ENCODE measurements at regions not wholly inside any gene's neighbourhood (a gene's known extent, or its start where the extent isn't known, plus 50 kb on each side); places are given as distances from the start of the nearest gene placed in this dataset.

DNA sequence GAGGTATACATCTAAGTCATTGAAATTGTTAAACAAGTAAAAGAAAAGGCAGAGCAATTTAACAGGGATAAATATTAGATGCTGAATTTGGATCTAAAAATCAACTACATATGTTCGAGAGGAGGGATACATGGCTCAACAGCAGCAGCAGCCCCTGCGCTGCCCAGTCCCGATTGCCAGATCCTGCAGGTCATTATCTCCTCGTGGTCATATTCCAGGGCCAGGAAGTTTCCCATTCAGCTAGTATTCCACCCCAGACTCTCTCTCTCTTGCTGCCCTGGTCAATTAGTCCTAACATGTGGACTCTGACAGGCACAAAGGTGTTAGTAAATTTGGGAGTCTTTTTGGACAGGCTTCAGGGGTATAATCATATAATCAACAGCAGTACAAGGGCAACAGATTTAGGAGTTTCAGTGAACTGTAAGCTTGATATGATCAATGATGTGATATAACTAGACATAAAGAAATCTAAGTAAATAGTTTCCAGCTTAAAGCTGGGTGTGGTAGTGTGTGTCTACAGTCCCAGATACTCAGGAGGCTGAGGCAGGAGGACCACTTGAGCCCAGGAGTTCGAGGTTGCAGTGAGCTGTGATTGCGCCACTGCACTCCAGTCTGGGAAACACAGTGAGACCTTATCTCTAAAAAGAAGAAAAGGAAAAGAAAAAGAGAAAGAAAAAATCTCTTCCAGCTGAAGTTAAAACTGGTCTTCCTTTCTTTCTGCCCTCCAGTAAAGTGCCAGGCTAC, 96.5 kb upstream of the MED13 start:
- Histone ChIP-seq H3K4me3 (no peak overlapping the region), H3K27ac (no peak overlapping the region), H3K9ac (ENCODE audit: insufficient read length) (no peak overlapping the region), H3K9me3 (ENCODE audit: low read depth, low read length) (no peaks in the 10 kb centered on the region), H3K36me3 (ENCODE audit: insufficient read depth, low read length) (no peaks in the 10 kb centered on the region)
- DNase-seq (ENCODE audit: low read depth, low spot score): no peak
- no peak for TF ChIP-seq EZH2 (IDR thresholded peaks at IDR 0.05)
- no peak for TF ChIP-seq POLR2AphosphoS5 (IDR thresholded peaks at IDR 0.05; ENCODE audit: borderline replicate concordance, low read depth, low read length)

GRCh38 chr17:62160816-62161215, 95.7 kb upstream of the MED13 start:
- H3K9me3 ChIP-seq (ENCODE audit: low read depth, low read length): no peaks in the 10 kb centered on the region
- no peak for TF ChIP-seq POLR2AphosphoS5 (IDR thresholded peaks at IDR 0.05; ENCODE audit: borderline replicate concordance, low read depth, low read length)
- no peak for TF ChIP-seq FOXP2 (optimal IDR thresholded peaks at IDR 0.05; ENCODE audit: control extremely low read depth, extremely low read length, insufficient read depth)
- TF ChIP-seq EZH2 (IDR thresholded peaks at IDR 0.05): no peak
- H3K4me3 ChIP-seq: no peak overlapping the region
- no peak overlapping the region for H3K27ac ChIP-seq
- H3K36me3 ChIP-seq (ENCODE audit: insufficient read depth, low read length): no peaks in the 10 kb centered on the region
- no peak for DNase-seq (ENCODE audit: low read depth, low spot score)
- H3K9ac ChIP-seq (ENCODE audit: insufficient read length): no peak overlapping the region

DNA sequence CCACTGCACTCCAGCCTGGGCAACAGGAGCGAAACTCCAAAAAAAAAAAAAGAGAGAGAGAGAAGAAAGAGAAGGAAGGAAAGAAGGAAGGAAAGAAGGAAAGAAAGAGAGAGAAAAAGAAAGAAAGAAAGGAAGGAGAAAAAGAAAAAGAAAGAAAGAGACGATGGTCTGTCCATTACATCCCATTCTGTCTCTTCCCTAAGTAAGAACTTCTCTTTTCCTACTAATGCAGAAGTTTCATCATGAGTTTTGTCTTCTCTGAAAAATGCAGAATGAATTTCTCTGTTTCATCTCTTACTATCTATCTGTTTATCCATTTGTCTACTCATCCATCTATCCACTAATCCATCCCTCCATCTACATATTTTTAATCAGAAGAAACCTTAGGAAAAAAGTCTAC, 94.9 kb upstream of the MED13 start:
- TF ChIP-seq EZH2 (IDR thresholded peaks at IDR 0.05) (no peak), FOXP2 (optimal IDR thresholded peaks at IDR 0.05; ENCODE audit: control extremely low read depth, extremely low read length, insufficient read depth) (no peak), POLR2AphosphoS5 (IDR thresholded peaks at IDR 0.05; ENCODE audit: borderline replicate concordance, low read depth, low read length) (no peak)
- H3K9ac ChIP-seq (ENCODE audit: insufficient read length): no peak overlapping the region
- no peak for DNase-seq (ENCODE audit: low read depth, low spot score)
- H3K27ac ChIP-seq: no peak overlapping the region
- H3K9me3 ChIP-seq (ENCODE audit: low read depth, low read length): no peaks in the 10 kb centered on the region
- H3K4me3 ChIP-seq: no peak overlapping the region
- H3K36me3 ChIP-seq (ENCODE audit: insufficient read depth, low read length): no peaks in the 10 kb centered on the region

DNA sequence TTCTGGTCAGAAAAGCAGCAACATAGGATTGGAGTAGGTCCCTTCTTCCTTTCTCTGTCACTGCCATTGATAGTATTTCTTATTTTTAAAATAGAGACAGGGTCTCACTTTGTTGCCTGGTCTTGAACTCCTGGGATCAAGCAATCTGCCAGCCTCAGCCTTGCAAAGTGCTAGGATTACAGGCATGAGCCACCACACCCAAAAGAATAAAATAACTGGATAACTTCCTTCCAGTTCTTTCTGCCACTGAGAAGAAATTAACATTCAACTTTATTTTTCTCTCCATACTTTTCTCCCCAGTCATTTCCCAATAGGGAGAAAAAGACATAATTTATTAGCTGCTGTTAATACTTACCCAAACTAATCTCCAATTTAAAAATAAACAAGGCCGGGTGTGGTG, 91.9 kb upstream of the MED13 start:
- Histone ChIP-seq H3K9me3 (ENCODE audit: low read depth, low read length) (no peaks in the 10 kb centered on the region), H3K36me3 (ENCODE audit: insufficient read depth, low read length) (no peaks in the 10 kb centered on the region), H3K9ac (ENCODE audit: insufficient read length) (no peak overlapping the region), H3K4me3 (no peak overlapping the region), H3K27ac (no peak overlapping the region)
- TF ChIP-seq POLR2AphosphoS5 (IDR thresholded peaks at IDR 0.05; ENCODE audit: borderline replicate concordance, low read depth, low read length) (no peak), FOXP2 (optimal IDR thresholded peaks at IDR 0.05; ENCODE audit: control extremely low read depth, extremely low read length, insufficient read depth) (no peak), EZH2 (IDR thresholded peaks at IDR 0.05) (no peak)
- DNase-seq (ENCODE audit: low read depth, low spot score): no peak

DNA sequence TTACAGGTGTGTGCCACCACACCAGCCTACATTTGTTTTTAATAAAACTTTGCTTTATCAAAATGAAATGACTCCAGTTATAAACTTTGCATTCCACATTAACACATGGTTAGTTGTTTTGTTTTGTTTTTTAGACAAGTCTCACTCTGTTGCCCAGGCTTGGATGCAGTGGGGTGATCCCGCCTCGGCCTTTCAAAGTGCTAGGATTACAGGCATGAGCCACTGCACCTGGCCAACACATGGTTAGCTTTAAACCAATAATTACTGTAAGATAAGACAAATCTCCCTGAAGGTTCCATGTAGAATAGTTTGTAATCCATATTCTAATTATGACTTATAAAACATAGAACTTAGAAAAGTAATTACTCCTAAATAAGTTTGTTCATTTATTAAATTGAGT, 89.8 kb upstream of the MED13 start:
- Histone ChIP-seq H3K27ac (no peak overlapping the region), H3K36me3 (ENCODE audit: insufficient read depth, low read length) (no peaks in the 10 kb centered on the region), H3K9ac (ENCODE audit: insufficient read length) (no peak overlapping the region), H3K9me3 (ENCODE audit: low read depth, low read length) (no peaks in the 10 kb centered on the region), H3K4me3 (no peak overlapping the region)
- no peak for DNase-seq (ENCODE audit: low read depth, low spot score)
- TF ChIP-seq EZH2 (IDR thresholded peaks at IDR 0.05) (no peak), POLR2AphosphoS5 (IDR thresholded peaks at IDR 0.05; ENCODE audit: borderline replicate concordance, low read depth, low read length) (no peak), FOXP2 (optimal IDR thresholded peaks at IDR 0.05; ENCODE audit: control extremely low read depth, extremely low read length, insufficient read depth) (no peak)

GRCh38 chr17:62150471-62150870, 85.4 kb upstream of the MED13 start:
- H3K27ac ChIP-seq: no peak overlapping the region
- DNase-seq (ENCODE audit: low read depth, low spot score): no peak
- H3K36me3 ChIP-seq (ENCODE audit: insufficient read depth, low read length): no peaks in the 10 kb centered on the region
- no peaks in the 10 kb centered on the region for H3K9me3 ChIP-seq (ENCODE audit: low read depth, low read length)
- TF ChIP-seq POLR2AphosphoS5 (IDR thresholded peaks at IDR 0.05; ENCODE audit: borderline replicate concordance, low read depth, low read length): no peak
- TF ChIP-seq FOXP2 (optimal IDR thresholded peaks at IDR 0.05; ENCODE audit: control extremely low read depth, extremely low read length, insufficient read depth): no peak
- no peak for TF ChIP-seq EZH2 (IDR thresholded peaks at IDR 0.05)
- H3K4me3 ChIP-seq: no peak overlapping the region
- H3K9ac ChIP-seq (ENCODE audit: insufficient read length): no peak overlapping the region

DNA sequence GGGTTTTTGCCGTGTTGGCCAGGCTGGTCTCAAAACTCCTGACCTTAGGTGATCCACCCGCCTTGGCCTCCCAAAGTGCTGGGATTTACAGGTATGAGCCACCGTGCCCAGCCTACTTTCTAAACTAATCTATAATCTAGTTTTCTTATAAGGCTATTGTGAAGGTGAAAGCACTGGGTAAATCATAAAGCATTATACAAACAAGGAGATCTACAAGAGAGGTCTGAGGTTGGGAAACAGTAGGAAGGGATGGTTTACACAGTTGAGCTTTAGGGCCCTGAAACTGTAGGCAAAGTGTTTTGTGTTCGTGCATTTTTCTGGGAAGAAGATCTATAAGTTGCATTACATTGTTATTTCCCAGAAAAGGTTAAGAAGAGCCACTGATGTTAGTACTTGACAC, 84.9 kb upstream of the MED13 start:
- TF ChIP-seq FOXP2 (optimal IDR thresholded peaks at IDR 0.05; ENCODE audit: control extremely low read depth, extremely low read length, insufficient read depth): no peak
- TF ChIP-seq EZH2 (IDR thresholded peaks at IDR 0.05): no peak
- TF ChIP-seq POLR2AphosphoS5 (IDR thresholded peaks at IDR 0.05; ENCODE audit: borderline replicate concordance, low read depth, low read length): no peak
- Histone ChIP-seq H3K4me3 (no peak overlapping the region), H3K27ac (no peak overlapping the region), H3K36me3 (ENCODE audit: insufficient read depth, low read length) (no peaks in the 10 kb centered on the region), H3K9me3 (ENCODE audit: low read depth, low read length) (no peaks in the 10 kb centered on the region), H3K9ac (ENCODE audit: insufficient read length) (no peak overlapping the region)
- DNase-seq (ENCODE audit: low read depth, low spot score): no peak

GRCh38 chr17:62147284-62147683, 82.2 kb upstream of the MED13 start:
- TF ChIP-seq FOXP2 (optimal IDR thresholded peaks at IDR 0.05; ENCODE audit: control extremely low read depth, extremely low read length, insufficient read depth) (no peak), EZH2 (IDR thresholded peaks at IDR 0.05) (no peak), POLR2AphosphoS5 (IDR thresholded peaks at IDR 0.05; ENCODE audit: borderline replicate concordance, low read depth, low read length) (no peak)
- no peak overlapping the region for H3K4me3 ChIP-seq
- DNase-seq (ENCODE audit: low read depth, low spot score): no peak
- H3K27ac ChIP-seq: no peak overlapping the region
- no peak overlapping the region for H3K9ac ChIP-seq (ENCODE audit: insufficient read length)
- no peaks in the 10 kb centered on the region for H3K36me3 ChIP-seq (ENCODE audit: insufficient read depth, low read length)
- H3K9me3 ChIP-seq (ENCODE audit: low read depth, low read length): no peaks in the 10 kb centered on the region

GRCh38 chr17:62140836-62141235, 75.8 kb upstream of the MED13 start:
- TF ChIP-seq POLR2AphosphoS5 (IDR thresholded peaks at IDR 0.05; ENCODE audit: borderline replicate concordance, low read depth, low read length) (no peak), FOXP2 (optimal IDR thresholded peaks at IDR 0.05; ENCODE audit: control extremely low read depth, extremely low read length, insufficient read depth) (no peak), EZH2 (IDR thresholded peaks at IDR 0.05) (no peak)
- no peaks in the 10 kb centered on the region for H3K9me3 ChIP-seq (ENCODE audit: low read depth, low read length)
- H3K9ac ChIP-seq (ENCODE audit: insufficient read length): no peak overlapping the region
- no peak overlapping the region for H3K4me3 ChIP-seq
- DNase-seq (ENCODE audit: low read depth, low spot score): no peak
- no peaks in the 10 kb centered on the region for H3K36me3 ChIP-seq (ENCODE audit: insufficient read depth, low read length)
- H3K27ac ChIP-seq: no peak overlapping the region

Measured in SK-N-MC (cell line).